ENCODE measurements at regions not wholly inside any gene's neighbourhood (a gene's known extent, or its start where the extent isn't known, plus 50 kb on each side); places are given as distances from the start of the nearest gene placed in this dataset.

DNA sequence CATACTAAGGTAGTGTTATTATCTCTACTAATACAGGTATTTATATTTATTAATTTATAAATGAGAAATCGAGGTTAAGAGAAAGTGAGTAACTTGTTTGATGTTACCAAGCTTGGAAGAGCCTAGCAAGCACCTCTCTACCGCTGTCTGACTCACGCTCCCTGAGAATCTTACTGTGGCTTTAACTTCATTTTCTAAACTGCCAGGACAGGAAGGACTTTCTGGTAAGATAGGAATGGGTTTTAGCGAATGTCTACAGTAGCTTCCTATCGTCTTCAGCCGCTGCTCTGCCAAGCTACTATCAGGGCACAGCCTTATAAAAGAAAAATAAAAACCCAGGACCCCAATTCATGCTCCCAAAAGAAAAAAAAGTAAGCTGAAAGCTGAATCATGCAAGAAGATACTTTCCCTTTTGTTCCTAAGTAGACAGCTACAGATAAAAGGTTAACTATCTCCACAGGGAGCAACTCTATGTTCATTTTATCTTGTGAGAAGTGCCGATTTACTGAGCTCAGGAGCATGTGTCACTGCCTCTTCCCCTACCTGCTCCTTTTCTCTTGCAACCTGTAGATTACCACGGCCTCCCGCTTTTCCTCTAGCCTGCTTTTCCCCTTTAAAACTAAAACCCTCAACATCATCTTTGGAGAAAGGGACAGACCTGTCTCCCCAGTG is 60.2 kb downstream of the THNSL1 start:
- no peak overlapping the region for H3K4me3 ChIP-seq (IDR thresholded peaks at IDR 0.05; ENCODE audit: insufficient read depth, low read depth, low read length)
- H2AFZ ChIP-seq (ENCODE audit: low read depth) = no peak overlapping the region
- TF ChIP-seq CTCF (conservative IDR thresholded peaks at IDR 0.05; ENCODE audit: low read depth, low read length) = no peak

DNA sequence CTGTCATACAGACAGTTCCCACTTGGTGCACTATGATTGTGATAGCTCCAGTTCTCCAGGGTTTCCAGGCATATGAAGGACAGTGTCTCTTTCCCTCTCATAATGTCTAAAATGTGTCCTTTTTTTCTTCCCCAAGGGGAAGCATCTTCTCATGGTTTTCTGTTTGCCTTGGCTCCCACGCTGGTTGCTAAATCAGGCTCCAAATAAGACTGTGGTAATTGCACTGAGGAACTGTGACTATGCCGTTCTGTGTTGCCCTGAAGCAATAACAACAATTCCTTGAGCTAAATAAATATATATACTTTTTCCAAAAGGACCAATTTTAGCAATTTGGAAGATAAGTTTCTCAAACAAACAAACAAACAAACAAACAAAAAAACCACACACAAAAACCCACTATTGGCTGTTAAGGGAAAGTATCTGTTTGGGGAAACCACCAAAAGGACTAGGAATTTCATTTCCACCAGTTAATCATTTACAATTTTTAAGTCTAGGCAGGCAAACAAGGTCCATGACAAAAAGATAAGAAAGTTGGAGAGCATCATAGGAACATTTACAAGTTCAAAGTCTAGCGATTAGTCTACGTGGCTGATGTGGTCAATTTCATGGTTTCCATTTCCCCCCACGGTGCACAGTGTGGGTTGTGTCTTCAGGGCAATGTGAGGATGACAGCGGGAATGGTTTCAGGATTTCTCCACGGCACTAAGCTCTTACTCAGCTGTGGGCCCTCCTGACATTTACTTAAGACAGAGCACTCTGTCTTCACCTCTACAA is 62.4 kb downstream of the THNSL1 start:
- no peaks in the 10 kb centered on the region for H3K36me3 ChIP-seq (ENCODE audit: insufficient read depth)
- H3K4me2 ChIP-seq = no peak overlapping the region
- no peak overlapping the region for H2AFZ ChIP-seq (ENCODE audit: low read depth)
- no peaks in the 10 kb centered on the region for H4K20me1 ChIP-seq (ENCODE audit: insufficient read depth)
- H3K79me2 ChIP-seq (ENCODE audit: insufficient read depth, low read depth) = no peaks in the 10 kb centered on the region
- no peak overlapping the region for H3K9ac ChIP-seq
- no peaks in the 10 kb centered on the region for H3K4me1 ChIP-seq (ENCODE audit: low read depth, poor library complexity, severe bottlenecking)
- no peak overlapping the region for H3K27ac ChIP-seq
- H3K27me3 ChIP-seq (ENCODE audit: insufficient read depth, low read depth) = no peaks in the 10 kb centered on the region
- no peak for TF ChIP-seq CTCF (conservative IDR thresholded peaks at IDR 0.05; ENCODE audit: low read depth, low read length)
- H3K4me3 ChIP-seq (IDR thresholded peaks at IDR 0.05; ENCODE audit: insufficient read depth, low read depth, low read length) = no peak overlapping the region

More for the DNA sequence above, 60.2 kb downstream of the THNSL1 start:
- Histone ChIP-seq H3K4me2 (no peak overlapping the region), H3K79me2 (ENCODE audit: insufficient read depth, low read depth) (no peaks in the 10 kb centered on the region), H3K4me1 (ENCODE audit: low read depth, poor library complexity, severe bottlenecking) (no peaks in the 10 kb centered on the region), H3K36me3 (ENCODE audit: insufficient read depth) (no peaks in the 10 kb centered on the region), H3K27ac (no peak overlapping the region), H4K20me1 (ENCODE audit: insufficient read depth) (no peaks in the 10 kb centered on the region), H3K9ac (no peak overlapping the region), H3K27me3 (ENCODE audit: insufficient read depth, low read depth) (no peaks in the 10 kb centered on the region)

DNA sequence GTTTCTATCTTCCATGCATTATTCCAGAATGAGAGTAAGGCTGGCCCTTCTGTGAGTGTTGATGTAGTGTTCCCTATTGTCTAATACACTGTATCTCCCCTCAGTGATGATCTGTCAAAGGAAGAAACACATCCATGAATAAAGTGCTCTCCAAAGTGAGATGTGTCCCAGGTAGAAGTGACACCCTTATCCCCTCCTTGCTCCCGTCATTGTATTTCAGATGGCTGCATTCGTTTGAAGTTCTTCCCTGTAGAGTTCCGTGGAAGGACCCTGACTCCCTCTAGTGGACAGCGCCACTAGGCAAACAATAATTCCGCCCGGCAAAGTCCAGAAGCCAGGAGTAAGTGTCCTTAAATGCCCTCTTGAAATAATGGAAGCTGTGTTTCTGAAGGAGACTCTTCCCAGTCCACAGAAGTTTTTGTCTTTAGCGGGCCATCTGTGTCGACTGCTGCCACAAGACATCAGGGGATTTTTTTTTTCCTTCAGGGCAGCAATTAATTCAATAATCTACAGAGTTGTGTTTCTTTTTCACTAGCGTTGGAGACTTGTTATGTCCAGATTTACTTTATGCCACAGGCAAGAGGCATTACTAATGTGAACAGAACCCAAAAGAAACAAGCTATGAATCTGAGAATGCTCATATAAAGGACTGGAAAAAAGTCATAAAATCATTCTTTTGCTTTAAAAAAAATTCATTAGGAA is 64.6 kb downstream of the THNSL1 start:
- Histone ChIP-seq H3K4me1 (ENCODE audit: low read depth, poor library complexity, severe bottlenecking) (no peaks in the 10 kb centered on the region), H3K4me2 (no peak overlapping the region), H3K36me3 (ENCODE audit: insufficient read depth) (no peaks in the 10 kb centered on the region), H3K27me3 (ENCODE audit: insufficient read depth, low read depth) (no peaks in the 10 kb centered on the region), H3K4me3 (IDR thresholded peaks at IDR 0.05; ENCODE audit: insufficient read depth, low read depth, low read length) (no peak overlapping the region), H4K20me1 (ENCODE audit: insufficient read depth) (no peaks in the 10 kb centered on the region), H3K79me2 (ENCODE audit: insufficient read depth, low read depth) (no peaks in the 10 kb centered on the region), H2AFZ (ENCODE audit: low read depth) (peak overlapping the region; percentile 22; the same call in 1 of the 2 replicates), H3K27ac (no peak overlapping the region), H3K9ac (no peak overlapping the region)
- peak; percentile 91 for TF ChIP-seq CTCF (conservative IDR thresholded peaks at IDR 0.05; ENCODE audit: low read depth, low read length)

GRCh38 chr10:25082276-25083204 is 66.1 kb downstream of the THNSL1 start:
- Histone ChIP-seq H3K36me3 (ENCODE audit: insufficient read depth) (no peaks in the 10 kb centered on the region), H3K9ac (no peak overlapping the region), H3K4me3 (IDR thresholded peaks at IDR 0.05; ENCODE audit: insufficient read depth, low read depth, low read length) (no peak overlapping the region), H2AFZ (ENCODE audit: low read depth) (no peak overlapping the region), H3K27me3 (ENCODE audit: insufficient read depth, low read depth) (no peaks in the 10 kb centered on the region), H3K27ac (no peak overlapping the region), H3K4me1 (ENCODE audit: low read depth, poor library complexity, severe bottlenecking) (no peaks in the 10 kb centered on the region), H4K20me1 (ENCODE audit: insufficient read depth) (no peaks in the 10 kb centered on the region), H3K4me2 (no peak overlapping the region), H3K79me2 (ENCODE audit: insufficient read depth, low read depth) (no peaks in the 10 kb centered on the region)
- TF ChIP-seq CTCF (conservative IDR thresholded peaks at IDR 0.05; ENCODE audit: low read depth, low read length) = no peak

Data from KMS-11 (cell line).